GM20000 (cell line): ENCODE measurements at regions not wholly inside any gene's neighbourhood (a gene's known extent, or its start where the extent isn't known, plus 50 kb on each side); places are given as distances from the start of the nearest gene placed in this dataset.

Experiments used
- DNase-seq: peaks from one replicate; pipeline ENCODE4 v3.0.0; 2012; ENCODE audit warnings: low spot score
- TF ChIP-seq, protein P1 (sequence below): IDR thresholded peaks from 2 replicates; pipeline ENCODE4 v1.5.1; 2012; ENCODE audit warnings: mild to moderate bottlenecking, control low read depth; ENCODE audit errors: extremely low read depth, missing control alignments

DNA sequence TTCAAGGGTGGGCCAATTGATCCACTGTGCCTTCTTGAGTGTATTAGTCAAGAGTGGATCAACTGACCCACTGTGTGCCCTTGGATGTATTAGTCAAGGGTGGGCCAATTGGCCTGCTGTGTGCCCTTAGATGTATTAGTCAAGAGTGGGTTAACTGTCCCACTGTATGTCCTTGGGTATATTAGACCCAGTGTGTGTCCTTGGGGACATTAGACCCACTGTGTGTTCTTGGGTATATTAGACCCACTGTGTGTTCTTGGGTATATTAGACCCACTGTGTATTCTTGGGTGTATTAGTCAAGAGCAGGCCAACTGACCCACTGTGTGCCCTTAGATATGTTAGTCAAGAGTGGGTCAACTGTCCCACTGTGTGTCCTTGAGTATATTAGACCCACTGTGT, 601.8 kb downstream of the TYW1 start:
- no peak for DNase-seq
- TF ChIP-seq, protein P1, sequence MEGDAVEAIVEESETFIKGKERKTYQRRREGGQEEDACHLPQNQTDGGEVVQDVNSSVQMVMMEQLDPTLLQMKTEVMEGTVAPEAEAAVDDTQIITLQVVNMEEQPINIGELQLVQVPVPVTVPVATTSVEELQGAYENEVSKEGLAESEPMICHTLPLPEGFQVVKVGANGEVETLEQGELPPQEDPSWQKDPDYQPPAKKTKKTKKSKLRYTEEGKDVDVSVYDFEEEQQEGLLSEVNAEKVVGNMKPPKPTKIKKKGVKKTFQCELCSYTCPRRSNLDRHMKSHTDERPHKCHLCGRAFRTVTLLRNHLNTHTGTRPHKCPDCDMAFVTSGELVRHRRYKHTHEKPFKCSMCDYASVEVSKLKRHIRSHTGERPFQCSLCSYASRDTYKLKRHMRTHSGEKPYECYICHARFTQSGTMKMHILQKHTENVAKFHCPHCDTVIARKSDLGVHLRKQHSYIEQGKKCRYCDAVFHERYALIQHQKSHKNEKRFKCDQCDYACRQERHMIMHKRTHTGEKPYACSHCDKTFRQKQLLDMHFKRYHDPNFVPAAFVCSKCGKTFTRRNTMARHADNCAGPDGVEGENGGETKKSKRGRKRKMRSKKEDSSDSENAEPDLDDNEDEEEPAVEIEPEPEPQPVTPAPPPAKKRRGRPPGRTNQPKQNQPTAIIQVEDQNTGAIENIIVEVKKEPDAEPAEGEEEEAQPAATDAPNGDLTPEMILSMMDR, result no peak

DNA sequence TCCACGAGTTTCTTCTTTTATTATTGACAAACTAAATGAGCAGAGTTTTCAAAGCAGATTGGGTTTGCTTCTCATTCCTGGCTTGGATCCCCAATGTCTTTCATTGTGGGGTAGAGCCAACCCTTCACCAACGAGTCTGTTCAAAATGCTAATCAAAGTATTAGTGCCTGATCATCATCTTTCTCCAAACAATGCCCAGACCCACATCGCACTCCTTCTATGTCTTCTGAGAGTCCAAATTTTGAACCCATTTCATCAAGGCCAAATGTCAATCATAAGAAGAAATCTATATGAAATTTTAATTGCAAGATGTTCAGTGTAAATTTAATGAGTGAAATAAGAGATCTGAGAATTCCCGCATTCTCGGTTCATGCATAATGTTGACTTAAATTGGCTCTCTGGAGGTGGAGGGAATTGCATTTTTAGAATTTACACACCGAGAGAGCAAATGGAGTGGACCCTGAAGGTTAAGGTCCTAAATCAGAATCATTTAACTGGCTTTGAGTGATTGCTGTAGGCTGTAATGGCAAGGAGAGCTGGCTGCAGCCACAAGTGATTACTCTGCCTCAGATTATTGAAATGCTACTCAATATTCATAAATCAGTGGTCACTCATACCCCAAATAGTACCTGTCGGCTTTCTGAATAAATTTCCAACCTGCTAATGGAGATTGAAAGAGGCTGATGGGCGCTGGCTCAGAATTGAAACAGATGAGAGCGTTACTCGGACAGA, 602.9 kb downstream of the TYW1 start:
- TF ChIP-seq, protein P1, result no peak
- DNase-seq, result no peak

DNA sequence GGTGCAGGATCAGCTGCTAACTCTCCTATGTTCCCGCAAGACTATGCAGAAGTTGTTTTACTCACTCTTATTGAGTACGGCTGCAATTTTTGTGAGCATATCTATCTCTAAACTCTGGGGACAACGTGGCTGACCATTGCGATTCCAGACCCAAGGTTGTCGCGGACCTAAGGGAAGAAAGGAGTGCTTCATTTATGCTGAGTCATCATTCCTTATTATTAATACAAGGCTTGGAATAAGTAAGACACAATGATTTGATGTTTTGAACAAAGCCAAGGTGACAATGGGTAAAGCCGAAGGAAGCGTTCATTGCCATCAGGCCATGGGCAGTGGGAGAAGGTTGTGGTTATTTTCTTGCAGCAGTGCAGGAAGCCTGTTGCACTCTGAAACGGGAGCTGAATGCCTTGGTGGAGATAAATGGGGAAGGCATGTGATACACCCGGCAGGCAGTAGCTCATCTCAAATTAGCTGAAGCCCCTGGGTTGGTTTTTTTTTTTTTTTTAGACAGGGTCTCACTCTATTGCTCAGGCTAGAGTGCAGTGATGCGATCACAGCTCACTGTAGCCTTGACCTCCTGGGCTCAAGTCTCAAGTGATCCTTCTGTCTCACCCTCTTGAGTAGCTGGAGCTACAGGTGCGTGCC, 605.7 kb downstream of the TYW1 start:
- TF ChIP-seq, protein P1, result no peak

DNA sequence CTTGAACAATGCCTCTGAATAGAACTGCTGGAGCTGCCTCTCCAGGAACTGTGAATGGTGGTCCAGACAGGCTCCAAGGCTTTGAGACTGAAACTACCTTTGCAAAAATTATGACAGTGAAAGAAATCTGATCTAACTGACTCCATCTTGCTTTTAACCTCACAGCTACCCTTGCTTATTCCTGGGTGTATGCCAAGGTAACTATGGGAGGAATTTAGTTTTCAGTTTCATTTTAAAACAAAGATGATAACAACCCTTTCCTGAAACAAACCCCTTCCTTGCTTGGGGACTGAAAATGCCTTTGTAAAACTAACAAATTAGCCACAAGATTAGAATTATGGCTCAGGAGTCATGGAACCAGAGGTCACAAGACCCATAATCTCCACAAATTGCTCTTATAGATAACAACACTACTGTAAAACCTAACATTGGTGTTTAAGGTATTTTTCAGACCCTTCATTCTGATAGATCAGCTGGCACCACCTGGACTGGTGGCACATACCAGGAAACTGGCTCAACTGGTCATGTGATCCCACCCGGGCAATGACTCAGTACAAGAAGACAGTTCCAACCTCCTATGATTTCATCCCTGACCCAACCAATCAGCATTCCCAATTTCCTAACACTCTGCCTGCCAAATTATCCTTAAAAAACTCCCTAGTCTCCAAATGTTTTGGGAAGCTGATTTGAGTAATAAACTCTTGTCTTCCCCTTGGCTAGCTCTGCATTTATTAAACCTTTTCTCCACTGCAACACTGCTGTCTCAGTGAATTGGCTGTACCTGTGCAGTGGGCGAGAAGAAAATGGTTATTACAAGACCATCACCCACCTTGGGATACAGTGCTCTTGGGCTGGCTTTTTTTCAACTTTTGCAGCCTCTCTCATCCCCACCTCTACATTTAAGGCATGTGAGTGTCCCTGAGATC, 608.1 kb downstream of the TYW1 start:
- DNase-seq, result no peak
- TF ChIP-seq, protein P1, result no peak

More for the DNA sequence above, 605.7 kb downstream of the TYW1 start:
- DNase-seq, result no peak

DNA sequence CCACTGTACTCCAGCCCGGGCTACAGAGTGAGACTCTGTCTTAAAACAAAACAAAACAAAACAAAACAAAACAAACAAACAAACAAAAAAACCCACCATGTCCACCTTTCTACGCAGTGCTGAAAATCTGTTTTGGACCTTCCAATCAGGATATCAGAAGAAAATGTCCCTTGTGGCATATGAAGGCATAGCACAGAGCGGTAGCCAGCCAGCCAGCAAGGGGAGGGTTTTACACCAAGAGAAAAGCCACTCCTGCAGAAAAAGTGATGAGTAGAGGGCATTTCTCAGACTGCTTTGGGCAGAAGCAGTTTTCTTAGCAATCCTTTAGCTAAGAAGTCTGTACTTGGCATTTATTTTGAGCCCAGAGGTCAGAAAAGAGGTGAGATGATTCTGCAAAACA, 612.2 kb downstream of the TYW1 start:
- DNase-seq, result no peak
- TF ChIP-seq, protein P1, result no peak

DNA sequence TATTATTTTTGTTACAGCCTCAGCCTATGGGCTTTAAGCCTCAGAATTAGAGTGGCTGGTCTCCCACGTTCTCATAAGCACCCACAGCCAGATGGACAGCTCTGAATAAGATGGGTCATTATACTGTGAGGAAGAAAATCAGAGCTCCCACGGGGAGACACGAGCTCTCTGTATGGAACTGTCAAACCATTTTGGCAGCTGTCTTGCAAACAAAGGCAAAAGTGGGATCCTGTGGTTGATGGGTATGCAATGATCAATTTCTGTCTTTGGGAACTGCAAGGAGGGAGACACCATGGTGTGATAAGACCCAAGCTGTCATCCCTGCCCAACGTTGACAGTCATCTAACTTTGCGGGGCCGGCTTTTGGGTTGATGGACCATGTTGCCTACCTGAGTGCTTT, 614.3 kb downstream of the TYW1 start:
- TF ChIP-seq, protein P1, result no peak
- DNase-seq, result no peak
